SK-N-DZ (cell line): ENCODE measurements at regions not wholly inside any gene's neighbourhood (a gene's known extent, or its start where the extent isn't known, plus 50 kb on each side); places are given as distances from the start of the nearest gene placed in this dataset.

ENCODE experiments used
- DNase-seq: peaks from one replicate; pipeline ENCODE4 v3.0.0-alpha.2; 2015; ENCODE audit warnings: low spot score

DNA sequence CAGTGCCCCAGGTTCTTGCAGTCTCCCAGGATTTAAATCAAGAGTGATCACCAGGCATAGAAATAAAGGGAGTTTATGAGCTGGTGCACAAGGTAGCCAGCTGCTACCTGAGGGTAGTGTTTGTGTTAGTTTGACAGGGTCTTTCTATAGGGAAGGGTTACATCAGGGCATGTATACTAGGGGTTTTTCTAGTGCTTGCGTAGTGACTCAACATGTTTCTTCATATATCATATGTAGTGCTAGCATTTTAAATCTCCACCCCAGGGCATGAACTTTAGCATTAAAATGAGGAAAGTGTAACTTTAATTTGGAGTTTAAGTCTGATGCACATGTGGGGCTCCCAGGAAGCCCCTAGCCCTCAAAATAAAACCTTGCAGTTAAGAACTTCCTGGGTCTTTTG lies 86.5 kb upstream of the TNR start:
- no peak for DNase-seq

DNA sequence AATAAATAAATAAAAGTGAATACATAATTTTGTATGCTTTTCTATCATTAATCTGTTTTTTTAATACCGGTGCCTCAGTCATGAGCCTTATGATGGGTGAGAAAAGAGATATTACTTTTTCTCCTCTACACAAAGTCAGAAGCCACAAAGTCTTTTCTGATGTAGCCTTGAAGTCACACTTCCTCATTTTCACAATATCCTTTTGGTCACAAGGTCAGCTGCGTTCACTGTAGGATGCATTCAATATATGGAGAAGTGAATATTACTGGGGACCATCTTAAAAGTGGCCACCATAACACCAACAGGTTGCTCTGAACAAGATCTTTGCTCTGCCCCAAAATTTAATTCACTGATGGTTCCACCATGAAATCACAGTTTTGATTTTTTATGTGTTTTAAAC lies 83.3 kb upstream of the TNR start:
- DNase-seq: no peak

DNA sequence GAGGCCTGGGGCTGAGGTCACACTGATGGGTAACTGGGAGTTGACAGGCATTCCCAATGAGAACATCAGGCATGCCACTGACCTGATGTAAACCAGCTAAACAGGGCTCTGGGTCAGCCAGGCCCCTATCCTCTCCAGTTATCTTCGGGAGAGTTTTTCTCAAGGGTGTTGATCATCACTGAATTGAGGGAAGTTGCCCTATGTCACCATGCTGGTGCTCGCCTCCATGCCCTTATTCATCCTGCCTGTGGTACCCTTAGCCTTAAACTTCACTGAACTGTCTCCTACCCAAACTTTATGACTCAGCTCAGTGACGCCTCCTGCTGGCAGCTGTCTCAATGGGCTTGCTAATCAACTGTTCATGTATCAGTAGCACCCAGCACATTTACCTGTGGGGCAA lies 80.7 kb upstream of the TNR start:
- DNase-seq: no peak

DNA sequence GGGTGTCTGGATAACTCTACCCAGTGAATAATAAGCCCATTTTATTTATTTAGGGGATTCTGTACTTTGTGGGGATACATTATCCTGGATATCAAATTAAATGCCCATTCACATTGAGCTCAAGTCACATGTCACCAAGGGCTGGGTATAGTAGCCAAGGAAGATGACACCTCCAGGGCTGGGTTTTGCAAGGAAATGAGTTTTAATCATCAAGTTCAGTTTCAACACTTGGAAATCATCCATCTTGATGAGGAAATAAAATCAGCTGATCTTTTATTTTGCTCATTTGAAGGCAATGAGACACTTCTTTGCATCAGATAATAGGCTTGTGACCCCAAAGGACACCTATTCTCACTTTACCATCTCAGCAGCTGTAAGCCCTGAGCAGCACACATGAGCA lies 80.0 kb upstream of the TNR start:
- DNase-seq: no peak

DNA sequence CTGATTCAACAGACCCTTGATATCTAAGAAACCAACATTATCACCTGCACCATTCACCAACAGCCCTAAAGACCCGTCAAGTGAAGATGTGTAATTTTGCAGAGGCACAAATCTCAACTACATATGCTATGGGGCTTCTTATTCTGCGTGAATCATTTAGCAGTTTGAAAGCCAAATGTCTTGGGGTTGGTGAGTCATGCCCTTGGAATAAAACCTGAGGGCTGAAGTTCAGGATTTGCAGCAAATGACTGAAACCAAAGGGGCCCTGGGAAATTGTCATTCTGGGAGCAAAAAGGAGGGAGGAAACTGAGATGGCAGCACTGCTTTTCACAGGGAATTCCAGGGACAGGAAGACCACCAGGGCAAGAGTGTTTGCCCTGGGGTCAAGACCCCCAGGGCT lies 79.2 kb upstream of the TNR start:
- no peak for DNase-seq

DNA sequence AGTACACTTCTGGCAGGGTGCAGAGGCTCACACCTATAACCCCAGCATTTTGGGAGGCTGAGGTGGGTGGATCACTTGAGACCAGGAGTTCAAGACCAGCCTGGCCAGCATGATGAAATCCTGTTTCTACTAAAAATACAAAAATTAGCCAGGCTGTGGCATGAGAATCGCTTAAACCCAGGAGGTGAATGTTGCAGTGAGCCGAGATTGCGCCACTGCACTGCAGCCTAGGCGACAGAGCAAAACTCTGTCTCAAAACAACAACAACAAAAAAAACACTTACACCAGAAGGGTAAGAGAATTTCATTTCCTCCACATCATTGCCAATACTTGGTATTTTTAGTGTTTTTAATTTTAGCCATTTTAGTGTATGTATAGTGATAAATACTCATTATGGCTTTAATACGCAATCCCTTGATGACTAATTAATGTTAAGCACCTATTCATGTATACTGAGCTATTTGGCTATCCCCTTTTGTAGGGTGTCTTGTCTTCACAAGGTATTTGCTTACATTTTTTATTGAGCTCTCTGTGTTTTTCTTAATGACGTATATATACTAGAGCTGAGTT lies 77.1 kb upstream of the TNR start:
- DNase-seq: no peak

DNA sequence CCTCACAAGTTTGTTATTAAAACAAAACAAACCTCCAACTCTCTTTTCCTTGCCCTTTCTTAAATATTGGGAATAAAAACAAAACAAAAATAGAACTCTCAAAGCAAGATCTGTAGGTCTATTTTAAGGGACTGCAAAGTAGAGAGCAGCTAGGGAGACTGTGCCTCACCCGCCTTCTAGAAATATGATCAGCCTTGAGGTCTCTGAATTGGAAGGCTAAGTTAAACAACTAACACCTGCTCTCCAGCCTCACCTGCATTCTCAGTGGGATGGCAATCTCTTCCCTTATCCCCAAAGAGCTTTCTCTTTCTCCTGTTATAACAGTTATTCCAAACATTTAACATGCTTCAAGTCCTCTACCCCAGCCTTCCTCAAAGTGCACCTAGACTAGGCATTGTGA lies 75.5 kb upstream of the TNR start:
- no peak for DNase-seq

DNA sequence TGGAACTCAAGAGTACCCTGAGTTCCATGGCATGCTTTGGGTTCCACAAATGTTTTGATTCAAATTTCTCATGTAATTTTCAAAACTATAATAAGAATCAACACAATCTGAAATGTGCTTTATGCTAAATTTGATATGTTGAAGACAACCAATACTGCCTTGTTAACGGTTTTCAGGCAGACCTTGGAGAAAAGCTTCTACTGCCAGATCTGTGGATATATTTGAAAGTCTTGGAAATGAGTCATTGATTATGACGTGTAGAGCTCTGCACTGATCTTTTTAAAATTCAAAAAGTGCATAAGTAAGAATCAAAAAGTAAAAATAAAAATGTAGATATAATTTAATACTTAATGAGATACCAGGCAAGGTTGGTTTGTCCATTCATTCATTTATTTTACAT lies 74.0 kb upstream of the TNR start:
- DNase-seq: no peak

DNA sequence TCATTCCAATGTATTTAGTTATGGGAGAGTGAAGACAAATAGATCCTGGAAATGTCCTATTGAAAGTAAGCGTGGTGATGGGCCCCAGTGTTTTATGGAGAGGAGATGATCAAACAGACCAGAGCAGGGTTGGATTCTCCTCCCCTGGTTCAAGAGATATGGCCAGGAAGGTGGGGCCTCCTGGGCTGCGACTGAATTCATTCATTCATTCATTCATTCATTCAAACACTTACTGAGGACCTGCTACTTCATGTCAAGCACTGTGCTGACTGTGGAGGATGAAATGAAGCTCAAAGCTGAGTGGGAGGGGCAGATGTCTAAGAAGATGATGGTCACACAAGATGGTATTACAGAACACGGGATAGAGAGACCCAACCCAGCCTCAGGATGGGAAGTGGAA lies 71.5 kb upstream of the TNR start:
- no peak for DNase-seq

DNA sequence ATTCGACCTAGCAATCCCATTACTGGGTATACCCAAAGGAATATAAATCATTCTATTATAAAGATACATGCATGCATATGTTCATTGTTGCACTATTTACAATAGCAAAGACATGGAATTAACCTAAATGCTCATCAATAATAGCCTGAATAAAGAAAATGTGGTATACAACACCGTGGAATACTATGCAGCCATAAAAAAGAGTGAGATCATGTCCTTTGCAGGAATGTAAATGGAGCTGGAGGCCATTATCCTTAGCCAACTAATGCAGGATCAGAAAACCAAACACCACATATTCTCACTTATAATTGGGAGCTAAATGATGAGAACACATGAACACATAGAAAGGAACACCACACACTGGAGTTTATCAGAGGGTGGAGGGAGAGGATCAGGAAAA lies 69.5 kb upstream of the TNR start:
- DNase-seq: no peak

DNA sequence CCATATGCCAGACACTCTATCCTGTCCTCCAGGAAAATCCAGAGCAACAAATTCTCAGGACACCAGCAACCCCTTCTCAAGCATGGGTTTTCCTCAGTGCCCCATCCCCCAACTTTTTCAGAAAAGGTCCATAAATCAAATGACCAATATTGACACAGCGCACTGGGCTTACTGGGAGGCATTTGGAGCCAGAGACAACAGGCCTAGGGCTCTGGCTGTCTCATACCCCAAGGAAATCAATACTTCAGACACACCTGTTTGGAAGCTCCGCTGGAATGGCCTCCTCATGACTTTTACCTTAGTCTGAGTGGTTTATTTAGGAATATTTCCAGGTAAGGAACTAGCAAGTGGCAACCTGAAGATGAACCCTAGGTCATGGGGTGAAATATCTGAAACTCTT lies 66.9 kb upstream of the TNR start:
- DNase-seq: no peak

DNA sequence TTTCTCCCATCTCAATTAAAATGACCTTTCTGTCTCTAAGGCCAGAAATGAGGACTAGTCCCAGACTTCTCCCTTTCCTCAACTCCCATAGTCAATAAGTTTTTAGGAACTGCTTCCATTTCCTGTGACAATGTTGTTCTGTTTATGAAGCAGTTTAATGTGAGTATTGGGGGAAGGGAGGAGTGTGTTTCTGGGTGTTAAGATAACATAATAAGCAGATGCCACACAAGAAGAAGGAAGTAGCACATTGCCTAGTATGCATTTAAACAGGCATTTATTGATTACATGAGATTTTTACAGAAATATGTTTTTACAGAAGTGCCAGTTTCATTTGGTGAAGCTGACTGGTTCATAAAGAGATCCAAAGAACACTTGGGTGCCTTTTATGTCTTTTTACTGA lies 65.6 kb upstream of the TNR start:
- no peak for DNase-seq

DNA sequence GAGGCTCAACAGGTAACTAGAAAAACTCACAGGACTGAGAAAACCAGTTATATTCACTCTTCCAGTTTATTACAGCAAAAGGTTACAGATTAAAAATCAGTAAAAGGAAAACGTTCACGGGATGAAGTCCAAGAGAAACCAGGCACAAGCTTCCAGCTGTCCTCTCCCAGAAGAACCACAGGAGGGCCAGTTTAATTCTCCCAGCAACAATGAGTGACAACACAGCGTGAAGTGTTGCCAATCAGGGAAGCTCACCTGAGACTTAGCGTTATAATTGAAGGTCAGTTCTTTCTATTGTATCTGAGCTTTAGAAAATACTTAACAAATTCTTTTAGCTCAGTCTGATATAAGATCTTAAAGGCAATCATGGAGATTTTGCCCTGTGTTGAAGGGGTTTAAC lies 65.2 kb upstream of the TNR start:
- no peak for DNase-seq

DNA sequence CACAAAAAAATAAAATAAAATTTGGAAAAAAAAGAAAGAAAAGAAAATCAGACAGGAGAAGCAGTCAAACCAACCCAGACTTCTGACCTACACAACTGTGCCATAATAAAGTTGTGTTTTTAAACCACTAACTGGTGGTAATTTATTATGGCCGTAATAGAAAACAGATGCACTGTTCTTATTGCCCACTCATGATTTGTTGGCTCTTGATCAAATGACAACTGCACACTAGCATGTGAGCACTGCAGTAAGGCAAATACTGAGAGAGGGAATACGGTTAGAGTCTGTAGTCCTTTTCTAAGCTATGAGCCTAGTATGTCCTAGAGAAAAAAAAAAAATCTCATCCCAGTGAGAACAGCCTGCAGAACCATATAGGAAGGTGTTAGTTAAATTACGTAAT lies 61.2 kb upstream of the TNR start:
- DNase-seq: peak; percentile 6

DNA sequence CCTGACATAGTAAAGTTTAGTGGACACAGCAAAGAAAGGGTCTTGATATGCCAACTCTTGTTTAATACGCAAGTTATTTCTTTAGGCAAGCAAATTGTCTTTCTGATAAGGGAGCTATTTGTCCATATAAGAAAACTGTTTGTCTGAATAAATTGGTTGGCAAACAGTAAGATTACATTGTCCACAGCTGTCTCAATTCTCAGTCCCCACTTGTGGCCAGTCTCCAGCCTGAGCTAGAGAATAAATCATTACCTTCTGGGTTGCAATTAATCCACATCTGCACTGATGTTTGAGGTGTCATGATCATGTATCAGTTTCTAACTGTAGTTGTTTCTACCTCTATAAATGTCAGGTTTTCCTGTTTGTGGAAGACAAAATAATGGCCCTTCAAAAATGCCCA lies 60.0 kb upstream of the TNR start:
- DNase-seq: no peak

DNA sequence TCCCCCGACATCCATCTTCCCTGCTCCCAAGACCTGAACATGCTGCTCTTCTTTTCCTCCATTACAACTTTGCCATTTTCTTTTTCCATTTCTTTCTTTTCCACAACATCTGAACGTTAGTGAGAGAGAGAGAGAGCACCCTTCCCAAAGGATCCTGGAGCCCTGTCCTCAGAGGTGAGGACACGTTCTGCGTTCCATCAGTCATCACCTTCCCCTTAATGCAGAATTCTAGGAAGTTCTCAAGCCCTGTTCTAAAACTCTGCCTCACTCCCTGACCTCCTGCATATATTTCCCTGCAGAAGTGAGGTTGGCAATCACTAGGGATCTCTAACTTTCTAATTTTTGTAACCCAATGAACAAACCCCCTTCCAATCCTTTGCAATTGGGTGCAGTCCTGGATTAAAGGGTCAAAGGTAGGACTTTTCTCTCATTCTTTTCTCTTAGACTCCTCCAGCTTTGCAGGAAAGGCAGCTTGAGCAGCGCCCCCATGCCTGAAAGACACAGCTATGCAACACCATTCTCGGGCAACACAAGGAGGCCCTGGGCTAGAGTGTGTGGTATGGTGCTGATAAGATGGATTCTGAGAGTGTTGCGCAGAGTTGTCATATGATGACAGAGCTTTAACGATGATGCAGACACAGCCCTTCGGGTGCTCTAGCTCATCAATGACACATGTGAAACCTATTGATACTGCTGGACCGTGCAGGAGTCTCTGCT lies 59.2 kb upstream of the TNR start:
- no peak for DNase-seq

DNA sequence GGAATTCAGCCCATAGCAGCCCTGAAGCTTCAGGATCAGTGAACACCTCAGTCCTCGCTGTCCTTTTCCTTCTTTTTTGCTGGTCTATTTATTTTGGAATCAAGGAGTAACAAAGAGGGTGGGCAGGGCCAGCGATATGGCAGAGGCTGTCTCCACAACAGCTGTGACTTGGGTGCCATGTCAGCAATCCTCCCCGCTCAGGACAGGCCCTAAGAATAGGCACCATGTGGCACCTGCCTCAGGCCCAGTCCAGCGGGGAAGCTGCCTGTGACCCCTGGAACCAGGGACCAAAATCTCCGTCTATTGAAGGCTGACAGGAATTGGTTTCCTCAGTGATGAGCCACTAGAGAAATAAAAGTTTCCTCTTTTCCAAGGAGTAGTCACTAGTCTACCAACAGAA lies 58.6 kb upstream of the TNR start:
- no peak for DNase-seq

DNA sequence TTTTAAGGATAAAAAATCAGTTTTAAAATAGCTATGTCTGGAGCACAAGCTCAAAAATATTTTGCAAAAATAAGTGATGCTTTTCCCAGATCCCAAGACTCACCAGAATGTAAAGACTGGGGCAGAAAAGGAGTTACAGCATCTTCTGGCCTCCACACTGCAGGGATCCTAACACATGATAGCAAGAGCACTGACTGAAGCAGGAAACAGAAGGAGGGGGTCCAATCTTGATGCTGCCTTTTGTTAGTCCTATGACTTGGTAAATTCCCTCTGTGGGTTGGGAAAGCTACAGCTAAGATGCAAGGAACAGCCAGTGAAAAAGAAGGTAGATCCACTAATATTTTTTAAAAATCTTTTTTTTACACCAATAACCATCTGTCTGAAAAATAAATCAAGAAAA lies 54.2 kb upstream of the TNR start:
- DNase-seq: no peak

DNA sequence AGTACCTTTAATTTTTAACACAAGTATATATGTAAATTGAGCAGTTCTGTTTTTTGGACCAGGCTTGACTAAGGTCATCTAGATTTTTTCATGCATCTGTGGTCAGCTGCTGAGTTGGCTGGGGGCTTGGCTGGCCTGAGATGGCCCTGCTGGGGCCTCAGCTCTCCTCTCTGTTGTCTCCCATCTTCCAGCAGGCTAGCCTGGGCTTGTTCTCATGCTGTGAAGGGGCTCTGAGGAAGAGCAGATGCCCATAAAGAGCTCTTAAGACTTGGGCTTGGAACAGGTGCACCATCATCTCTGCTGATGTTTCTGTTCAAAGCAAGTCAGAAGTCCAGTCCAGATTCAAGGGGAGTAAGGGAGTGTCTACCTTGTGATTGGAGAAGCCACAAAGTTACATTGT lies 51.2 kb upstream of the TNR start:
- no peak for DNase-seq

DNA sequence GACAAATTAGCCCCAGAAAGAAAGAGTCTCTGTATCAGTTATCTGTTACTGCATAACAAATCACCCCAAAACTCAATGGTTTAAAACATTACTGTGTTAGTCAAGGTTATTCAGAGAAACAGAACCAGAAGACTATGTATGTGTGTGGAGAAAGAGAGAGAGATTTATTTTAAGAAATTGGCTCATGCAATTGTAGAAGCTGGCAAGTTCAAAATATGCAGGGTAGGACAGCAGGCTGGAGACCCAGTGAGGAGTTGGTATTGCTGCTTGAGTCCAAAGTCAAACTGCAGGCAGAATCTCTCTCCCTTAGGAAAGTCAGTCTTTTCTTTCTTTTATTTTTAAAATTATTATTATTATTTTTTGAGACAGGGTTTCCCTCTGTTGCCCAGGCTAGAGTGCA lies 50.2 kb upstream of the TNR start:
- DNase-seq: no peak
